Mucosa of stomach (tissue), 1 donor: ENCODE measurements at regions not wholly inside any gene's neighbourhood (a gene's known extent, or its start where the extent isn't known, plus 50 kb on each side); places are given as distances from the start of the nearest gene placed in this dataset.

Source experiments
- H3K27me3 ChIP-seq: one replicate; pipeline ENCODE4 v1.7.0; 2013; ENCODE audit warnings: mild to moderate bottlenecking, low read length; ENCODE audit not compliant: control insufficient read depth, insufficient read depth
- H3K36me3 ChIP-seq: one replicate; pipeline ENCODE4 v1.7.0; 2013; ENCODE audit warnings: low read length; ENCODE audit not compliant: control insufficient read depth, insufficient read depth
- H3K4me1 ChIP-seq: one replicate; pipeline ENCODE4 v1.7.0; 2013; ENCODE audit warnings: mild to moderate bottlenecking, low read length; ENCODE audit not compliant: control insufficient read depth, insufficient read depth
- H3K4me3 ChIP-seq: one replicate; pipeline ENCODE4 v1.7.0; 2013; ENCODE audit warnings: low read length
- H3K9ac ChIP-seq: one replicate; pipeline ENCODE4 v1.7.0; 2013; ENCODE audit warnings: mild to moderate bottlenecking, low read length, moderate library complexity
- H3K9me3 ChIP-seq: one replicate; pipeline ENCODE4 v1.7.0; 2013; ENCODE audit warnings: mild to moderate bottlenecking, low read length, moderate library complexity; ENCODE audit not compliant: control insufficient read depth
- donor health status: Pancreatic carcinoma.

GRCh38 chr12:94714378-94715114 is 64.2 kb upstream of the TMCC3 start:
- Histone ChIP-seq H3K9ac (no peak overlapping the region), H3K27me3 (no peaks in the 10 kb centered on the region), H3K4me3 (no peak overlapping the region), H3K4me1 (no peaks in the 10 kb centered on the region), H3K36me3 (no peaks in the 10 kb centered on the region), H3K9me3 (no peaks in the 10 kb centered on the region)

- no peaks in the 10 kb centered on the region for H3K4me1 ChIP-seq
- no peaks in the 10 kb centered on the region for H3K36me3 ChIP-seq
- H3K9me3 ChIP-seq: no peaks in the 10 kb centered on the region
- no peak overlapping the region for H3K9ac ChIP-seq
- no peaks in the 10 kb centered on the region for H3K27me3 ChIP-seq
- no peak overlapping the region for H3K4me3 ChIP-seq
Observed at GRCh38 chr12:94712815-94713515, 62.6 kb upstream of the TMCC3 start.

GRCh38 chr12:94710933-94711332 is 60.6 kb upstream of the TMCC3 start:
- H3K36me3 ChIP-seq: no peaks in the 10 kb centered on the region
- H3K9me3 ChIP-seq: no peaks in the 10 kb centered on the region
- H3K27me3 ChIP-seq: no peaks in the 10 kb centered on the region

GRCh38 chr12:94707892-94708291 is 57.5 kb upstream of the TMCC3 start:
- peaks cover 9% of the 10 kb centered on the region for H3K4me1 ChIP-seq
- H3K4me3 ChIP-seq: no peak overlapping the region
- H3K36me3 ChIP-seq: no peaks in the 10 kb centered on the region
- H3K27me3 ChIP-seq: no peaks in the 10 kb centered on the region
- H3K9me3 ChIP-seq: no peaks in the 10 kb centered on the region
- no peak overlapping the region for H3K9ac ChIP-seq

More at GRCh38 chr12:94710933-94711332, 60.6 kb upstream of the TMCC3 start:
- Histone ChIP-seq H3K4me3 (no peak overlapping the region), H3K9ac (no peak overlapping the region), H3K4me1 (no peaks in the 10 kb centered on the region)

GRCh38 chr12:94707036-94707435 is 56.7 kb upstream of the TMCC3 start:
- H3K4me3 ChIP-seq: no peak overlapping the region
- H3K9ac ChIP-seq: no peak overlapping the region
- H3K9me3 ChIP-seq: no peaks in the 10 kb centered on the region
- no peaks in the 10 kb centered on the region for H3K36me3 ChIP-seq
- H3K4me1 ChIP-seq: peaks cover 9% of the 10 kb centered on the region
- H3K27me3 ChIP-seq: no peaks in the 10 kb centered on the region

- H3K9ac ChIP-seq: no peak overlapping the region
- H3K4me1 ChIP-seq: peaks cover 9% of the 10 kb centered on the region
- no peaks in the 10 kb centered on the region for H3K36me3 ChIP-seq
- H3K27me3 ChIP-seq: no peaks in the 10 kb centered on the region
- H3K9me3 ChIP-seq: no peaks in the 10 kb centered on the region
- no peak overlapping the region for H3K4me3 ChIP-seq
Observed at GRCh38 chr12:94706250-94706661, 55.9 kb upstream of the TMCC3 start.

- H3K9ac ChIP-seq: no peak overlapping the region
- no peak overlapping the region for H3K4me3 ChIP-seq
- no peaks in the 10 kb centered on the region for H3K9me3 ChIP-seq
- peaks cover 9% of the 10 kb centered on the region for H3K4me1 ChIP-seq
- no peaks in the 10 kb centered on the region for H3K36me3 ChIP-seq
- no peaks in the 10 kb centered on the region for H3K27me3 ChIP-seq
Observed at GRCh38 chr12:94705676-94706075, 55.3 kb upstream of the TMCC3 start.

GRCh38 chr12:94704452-94705306 is 54.3 kb upstream of the TMCC3 start:
- H3K4me1 ChIP-seq: peaks cover 10% of the 10 kb centered on the region
- H3K9ac ChIP-seq: no peak overlapping the region
- H3K9me3 ChIP-seq: no peaks in the 10 kb centered on the region
- no peaks in the 10 kb centered on the region for H3K27me3 ChIP-seq
- H3K36me3 ChIP-seq: no peaks in the 10 kb centered on the region
- no peak overlapping the region for H3K4me3 ChIP-seq

- H3K4me1 ChIP-seq: peaks cover 17% of the 10 kb centered on the region
Observed at GRCh38 chr12:94702696-94703095, 52.3 kb upstream of the TMCC3 start.

GRCh38 chr12:94701711-94702110 is 51.4 kb upstream of the TMCC3 start:
- no peaks in the 10 kb centered on the region for H3K27me3 ChIP-seq
- no peaks in the 10 kb centered on the region for H3K9me3 ChIP-seq
- no peak overlapping the region for H3K4me3 ChIP-seq
- peaks cover 17% of the 10 kb centered on the region for H3K4me1 ChIP-seq
- no peaks in the 10 kb centered on the region for H3K36me3 ChIP-seq
- no peak overlapping the region for H3K9ac ChIP-seq

More at GRCh38 chr12:94702696-94703095, 52.3 kb upstream of the TMCC3 start:
- H3K36me3 ChIP-seq: no peaks in the 10 kb centered on the region
- no peaks in the 10 kb centered on the region for H3K27me3 ChIP-seq
- H3K4me3 ChIP-seq: no peak overlapping the region
- no peak overlapping the region for H3K9ac ChIP-seq
- H3K9me3 ChIP-seq: no peaks in the 10 kb centered on the region

GRCh38 chr12:94700662-94701061 is 50.3 kb upstream of the TMCC3 start:
- Histone ChIP-seq H3K4me1 (peaks cover 14% of the 10 kb centered on the region), H3K9ac (no peak overlapping the region), H3K9me3 (no peaks in the 10 kb centered on the region), H3K27me3 (no peaks in the 10 kb centered on the region), H3K4me3 (no peak overlapping the region), H3K36me3 (no peaks in the 10 kb centered on the region)
